ENCODE measurements at regions not wholly inside any gene's neighbourhood (a gene's known extent, or its start where the extent isn't known, plus 50 kb on each side); places are given as distances from the start of the nearest gene placed in this dataset.
A peak's percentile ranks its signal among the peaks of the same experiment; 100 is the strongest.

DNA sequence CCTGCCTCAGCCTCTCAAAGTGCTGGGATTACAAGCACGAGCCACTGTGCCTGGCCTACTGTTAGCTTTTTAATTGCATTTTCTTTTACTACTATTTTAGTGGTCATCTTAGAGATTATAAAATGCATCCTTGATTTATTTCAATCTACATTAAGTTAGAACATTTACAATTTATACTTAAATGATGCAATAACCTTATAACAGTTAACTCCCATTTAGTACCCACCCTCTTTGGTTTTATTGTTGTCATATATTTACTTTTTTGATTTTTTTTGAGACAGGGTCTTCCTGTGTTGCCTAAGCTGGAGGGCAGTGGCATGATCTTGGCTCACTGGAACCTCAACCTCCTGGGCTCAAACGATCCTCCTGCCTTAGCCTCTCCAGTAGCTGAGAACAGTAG, 77.3 kb downstream of the PPCDC start:
- DNase-seq (ENCODE audit: low read depth) = no peak
- TF ChIP-seq, protein P1, sequence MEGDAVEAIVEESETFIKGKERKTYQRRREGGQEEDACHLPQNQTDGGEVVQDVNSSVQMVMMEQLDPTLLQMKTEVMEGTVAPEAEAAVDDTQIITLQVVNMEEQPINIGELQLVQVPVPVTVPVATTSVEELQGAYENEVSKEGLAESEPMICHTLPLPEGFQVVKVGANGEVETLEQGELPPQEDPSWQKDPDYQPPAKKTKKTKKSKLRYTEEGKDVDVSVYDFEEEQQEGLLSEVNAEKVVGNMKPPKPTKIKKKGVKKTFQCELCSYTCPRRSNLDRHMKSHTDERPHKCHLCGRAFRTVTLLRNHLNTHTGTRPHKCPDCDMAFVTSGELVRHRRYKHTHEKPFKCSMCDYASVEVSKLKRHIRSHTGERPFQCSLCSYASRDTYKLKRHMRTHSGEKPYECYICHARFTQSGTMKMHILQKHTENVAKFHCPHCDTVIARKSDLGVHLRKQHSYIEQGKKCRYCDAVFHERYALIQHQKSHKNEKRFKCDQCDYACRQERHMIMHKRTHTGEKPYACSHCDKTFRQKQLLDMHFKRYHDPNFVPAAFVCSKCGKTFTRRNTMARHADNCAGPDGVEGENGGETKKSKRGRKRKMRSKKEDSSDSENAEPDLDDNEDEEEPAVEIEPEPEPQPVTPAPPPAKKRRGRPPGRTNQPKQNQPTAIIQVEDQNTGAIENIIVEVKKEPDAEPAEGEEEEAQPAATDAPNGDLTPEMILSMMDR (IDR thresholded peaks at IDR 0.05; ENCODE audit: low read length, missing control alignments) = no peak
- no peak overlapping the region for H3K4me3 ChIP-seq (replicated peaks; ENCODE audit: low read depth, low read length)

DNA sequence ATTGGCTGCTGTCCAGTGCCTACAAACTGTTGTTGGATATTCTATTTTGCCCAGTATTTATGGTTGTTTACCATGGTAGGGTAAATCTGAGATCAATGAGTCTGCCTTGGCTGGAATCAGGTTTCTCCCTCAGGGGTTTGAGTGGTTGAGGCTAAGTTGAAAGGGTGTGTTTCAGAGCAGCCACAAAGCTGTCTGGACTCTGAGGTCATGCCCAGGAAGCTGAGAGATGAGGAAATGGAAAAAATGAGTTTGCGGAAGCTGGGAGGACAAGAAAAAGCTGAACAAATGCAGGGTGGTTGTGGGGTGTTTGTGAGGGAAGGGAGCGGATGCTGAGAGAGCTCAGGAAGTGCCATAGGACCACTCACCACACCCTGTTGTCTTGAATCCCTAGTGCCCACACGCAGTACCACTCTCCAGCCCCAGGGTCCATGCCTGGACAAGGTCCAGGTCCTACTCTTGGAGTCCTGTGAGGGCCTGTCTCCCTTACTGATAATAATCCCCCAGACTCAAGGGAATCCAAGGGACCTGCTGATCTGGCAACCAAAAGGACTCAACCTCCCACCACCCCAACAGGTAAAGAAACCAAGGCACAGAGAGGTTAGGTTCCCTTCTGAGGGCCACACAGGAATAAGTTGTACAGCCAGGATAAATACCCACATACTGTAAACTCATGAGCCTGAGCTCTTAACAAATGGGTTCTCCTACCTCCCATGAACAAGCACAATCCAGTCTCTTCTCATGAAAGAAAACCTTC, 81.6 kb downstream of the PPCDC start:
- peak; percentile 95 for DNase-seq (ENCODE audit: low read depth)

GRCh38 chr15:75107516-75107907, 84.1 kb downstream of the PPCDC start:
- TF ChIP-seq, protein P1 (IDR thresholded peaks at IDR 0.05; ENCODE audit: low read length, missing control alignments) = no peak
- no peak for DNase-seq (ENCODE audit: low read depth)
- H3K4me3 ChIP-seq (replicated peaks; ENCODE audit: low read depth, low read length) = no peak overlapping the region

More for the DNA sequence above, 81.6 kb downstream of the PPCDC start:
- TF ChIP-seq, protein P1 (IDR thresholded peaks at IDR 0.05; ENCODE audit: low read length, missing control alignments) = no peak
- H3K4me3 ChIP-seq (replicated peaks; ENCODE audit: low read depth, low read length) = no peak overlapping the region

- H3K4me3 ChIP-seq (replicated peaks; ENCODE audit: low read depth, low read length) = no peak overlapping the region
- DNase-seq (ENCODE audit: low read depth) = peak; percentile 93
- TF ChIP-seq, protein P1 (IDR thresholded peaks at IDR 0.05; ENCODE audit: low read length, missing control alignments) = no peak
Measured at GRCh38 chr15:75107908-75108838, 84.8 kb downstream of the PPCDC start.

DNA sequence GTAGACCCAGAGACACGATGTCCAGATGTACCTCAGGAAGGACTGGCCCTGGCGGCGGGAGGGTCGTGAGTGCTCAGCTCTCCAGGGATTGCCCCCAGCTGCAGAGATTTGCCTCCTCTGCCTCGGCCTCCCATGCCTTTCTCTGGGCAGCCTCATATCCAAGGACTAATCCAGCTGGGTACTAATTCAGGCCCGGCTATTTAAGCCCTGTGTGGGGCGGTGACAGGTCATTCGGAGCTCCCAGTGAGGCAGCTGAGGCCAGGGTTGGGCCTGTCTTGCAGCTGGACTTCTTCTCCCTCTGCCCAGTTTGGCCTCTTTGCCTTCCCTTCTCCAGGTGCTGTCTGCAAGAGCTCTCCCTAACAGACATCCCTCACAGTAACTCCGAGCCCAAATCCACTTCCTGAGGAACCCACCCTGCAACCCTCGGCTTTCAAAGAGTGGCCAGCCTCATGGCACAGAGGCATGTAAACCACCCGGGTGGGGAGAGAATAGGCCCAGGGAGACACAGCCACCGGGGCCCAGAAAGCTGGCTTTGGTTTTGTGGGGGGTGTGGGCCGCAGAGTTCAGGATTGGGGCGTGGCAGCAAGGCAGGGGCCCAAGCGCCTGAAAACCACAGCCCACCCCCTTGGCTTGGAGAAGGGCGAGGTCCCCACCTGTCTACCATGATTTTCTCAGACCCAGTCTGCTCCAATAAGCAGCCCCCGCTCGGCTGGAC, 85.8 kb downstream of the PPCDC start:
- H3K4me3 ChIP-seq (replicated peaks; ENCODE audit: low read depth, low read length) = no peak overlapping the region
- DNase-seq (ENCODE audit: low read depth) = no peak
- TF ChIP-seq, protein P1 (IDR thresholded peaks at IDR 0.05; ENCODE audit: low read length, missing control alignments) = no peak

DNA sequence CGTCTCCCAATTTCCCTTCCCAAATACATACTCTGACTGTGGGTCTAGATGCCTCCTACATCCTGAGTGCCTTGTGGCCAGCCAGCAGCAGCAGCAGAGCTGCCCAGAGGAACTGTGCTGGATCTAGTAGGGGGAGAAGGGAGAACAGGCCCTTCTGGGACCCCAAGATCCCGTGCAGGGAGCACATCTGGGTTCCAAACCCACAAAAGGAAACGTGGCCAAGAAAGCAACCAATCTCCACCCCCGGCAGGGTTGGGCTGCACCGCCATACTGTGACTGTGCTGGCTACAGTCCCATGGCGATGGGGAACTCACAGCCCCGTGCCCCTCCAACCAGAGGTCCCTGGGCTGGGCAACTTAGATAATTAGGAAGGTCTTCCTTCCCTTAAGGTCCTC, 86.3 kb downstream of the PPCDC start:
- H3K4me3 ChIP-seq (replicated peaks; ENCODE audit: low read depth, low read length) = no peak overlapping the region
- no peak for DNase-seq (ENCODE audit: low read depth)
- TF ChIP-seq, protein P1 (IDR thresholded peaks at IDR 0.05; ENCODE audit: low read length, missing control alignments) = no peak

Data from fibroblast of pulmonary artery (primary cell).